ENCODE measurements at regions not wholly inside any gene's neighbourhood (a gene's known extent, or its start where the extent isn't known, plus 50 kb on each side); places are given as distances from the start of the nearest gene placed in this dataset.

DNA sequence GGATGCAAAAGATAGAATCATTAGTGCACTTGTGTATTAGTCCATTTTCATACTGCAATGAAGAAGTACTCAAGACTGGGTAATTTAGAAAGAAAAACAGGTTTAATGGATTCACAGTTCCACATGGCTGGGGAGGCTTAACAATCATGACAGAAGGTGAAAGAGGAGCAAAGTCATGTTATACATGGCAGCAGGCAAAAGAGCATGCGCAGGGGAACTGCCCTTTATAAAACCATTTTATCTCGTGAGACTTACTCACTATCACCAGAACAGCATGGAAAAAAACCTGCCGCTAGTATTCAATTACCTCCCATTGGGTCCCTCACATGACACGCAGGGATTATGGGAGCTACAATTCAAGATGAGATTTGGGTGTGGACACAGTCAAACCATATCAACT is 129.4 kb downstream of the SCG2 start:
- no peak for ATAC-seq (ENCODE audit: low FRiP score in 2 of 2)
- H3K4me1 ChIP-seq: no peaks in the 10 kb centered on the region
- TF ChIP-seq POLR2AphosphoS5 (IDR thresholded peaks at IDR 0.05) (no peak), EP300 (IDR thresholded peaks at IDR 0.05) (no peak), POLR2A (IDR thresholded peaks at IDR 0.05) (no peak)
- TF ChIP-seq, protein P1, sequence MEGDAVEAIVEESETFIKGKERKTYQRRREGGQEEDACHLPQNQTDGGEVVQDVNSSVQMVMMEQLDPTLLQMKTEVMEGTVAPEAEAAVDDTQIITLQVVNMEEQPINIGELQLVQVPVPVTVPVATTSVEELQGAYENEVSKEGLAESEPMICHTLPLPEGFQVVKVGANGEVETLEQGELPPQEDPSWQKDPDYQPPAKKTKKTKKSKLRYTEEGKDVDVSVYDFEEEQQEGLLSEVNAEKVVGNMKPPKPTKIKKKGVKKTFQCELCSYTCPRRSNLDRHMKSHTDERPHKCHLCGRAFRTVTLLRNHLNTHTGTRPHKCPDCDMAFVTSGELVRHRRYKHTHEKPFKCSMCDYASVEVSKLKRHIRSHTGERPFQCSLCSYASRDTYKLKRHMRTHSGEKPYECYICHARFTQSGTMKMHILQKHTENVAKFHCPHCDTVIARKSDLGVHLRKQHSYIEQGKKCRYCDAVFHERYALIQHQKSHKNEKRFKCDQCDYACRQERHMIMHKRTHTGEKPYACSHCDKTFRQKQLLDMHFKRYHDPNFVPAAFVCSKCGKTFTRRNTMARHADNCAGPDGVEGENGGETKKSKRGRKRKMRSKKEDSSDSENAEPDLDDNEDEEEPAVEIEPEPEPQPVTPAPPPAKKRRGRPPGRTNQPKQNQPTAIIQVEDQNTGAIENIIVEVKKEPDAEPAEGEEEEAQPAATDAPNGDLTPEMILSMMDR (IDR thresholded peaks at IDR 0.05): no peak
- H3K9me3 ChIP-seq: no peaks in the 10 kb centered on the region
- no peak overlapping the region for H3K27ac ChIP-seq
- DNase-seq: no peak
- H3K36me3 ChIP-seq: no peaks in the 10 kb centered on the region
- 92% methylated on average over 4 of the region's 4 CpGs for WGBS, 2 donors
- H3K27me3 ChIP-seq: no peaks in the 10 kb centered on the region
- H3K4me3 ChIP-seq: no peak overlapping the region

DNA sequence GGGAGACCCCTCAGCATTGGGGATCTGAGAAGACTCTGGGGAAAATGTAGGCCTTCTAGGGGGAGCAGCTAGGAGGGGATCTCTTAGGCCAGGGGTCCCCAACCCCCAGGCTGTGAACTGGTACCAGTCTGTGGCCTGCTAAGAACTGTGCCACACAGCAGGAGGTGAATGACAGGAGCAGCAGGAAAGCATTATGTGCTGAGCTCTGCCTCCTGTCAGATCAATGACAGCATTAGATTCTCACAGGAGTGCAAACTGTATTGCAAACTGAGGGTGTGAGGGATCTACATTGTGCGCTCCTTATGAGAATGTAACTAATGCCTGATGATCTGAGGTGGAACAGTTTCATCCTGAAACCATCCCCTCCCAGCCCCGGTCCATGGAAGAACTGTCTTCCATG is 127.3 kb downstream of the SCG2 start:
- Histone ChIP-seq H3K36me3 (no peaks in the 10 kb centered on the region), H3K9me3 (no peaks in the 10 kb centered on the region), H3K27ac (no peak overlapping the region), H3K4me1 (no peaks in the 10 kb centered on the region), H3K27me3 (no peaks in the 10 kb centered on the region), H3K4me3 (no peak overlapping the region)
- WGBS, 2 donors: 81 to 87% methylated on average over 2 of the region's 2 CpGs
- TF ChIP-seq POLR2AphosphoS5 (IDR thresholded peaks at IDR 0.05) (no peak), POLR2A (IDR thresholded peaks at IDR 0.05) (no peak), EP300 (IDR thresholded peaks at IDR 0.05) (no peak)
- TF ChIP-seq, protein P1 (IDR thresholded peaks at IDR 0.05): no peak
- DNase-seq: no peak
- ATAC-seq (ENCODE audit: low FRiP score in 2 of 2): no peak

DNA sequence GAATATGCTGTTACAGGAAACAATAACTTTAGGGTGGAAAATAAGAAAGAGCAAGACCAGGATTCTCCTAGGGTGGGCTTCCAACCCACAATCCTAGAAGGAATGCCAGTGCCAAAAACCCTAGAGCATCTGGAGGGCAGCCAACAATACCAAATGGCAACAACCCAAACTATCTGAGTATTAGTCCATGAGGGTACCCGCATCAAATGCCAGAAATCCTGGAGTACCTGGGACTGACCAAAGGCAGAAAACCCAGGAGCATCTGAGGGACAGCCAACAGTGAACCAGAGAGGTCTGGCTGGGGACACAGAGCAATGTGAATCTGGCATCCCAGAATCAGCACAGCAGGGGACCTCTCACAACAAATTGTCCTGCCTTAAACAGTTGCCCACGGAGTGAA is 126.3 kb downstream of the SCG2 start:
- DNase-seq (no peak), ATAC-seq (ENCODE audit: low FRiP score in 2 of 2) (no peak)
- Histone ChIP-seq H3K9me3 (no peaks in the 10 kb centered on the region), H3K4me3 (no peak overlapping the region), H3K27ac (no peak overlapping the region), H3K4me1 (no peaks in the 10 kb centered on the region), H3K36me3 (no peaks in the 10 kb centered on the region), H3K27me3 (no peaks in the 10 kb centered on the region)
- TF ChIP-seq POLR2AphosphoS5 (IDR thresholded peaks at IDR 0.05): no peak
- TF ChIP-seq, protein P1 (IDR thresholded peaks at IDR 0.05): no peak
- no peak for TF ChIP-seq EP300 (IDR thresholded peaks at IDR 0.05)
- no peak for TF ChIP-seq POLR2A (IDR thresholded peaks at IDR 0.05)
- 71 to 73% methylated on average over 2 of the region's 2 CpGs for WGBS, 2 donors

DNA sequence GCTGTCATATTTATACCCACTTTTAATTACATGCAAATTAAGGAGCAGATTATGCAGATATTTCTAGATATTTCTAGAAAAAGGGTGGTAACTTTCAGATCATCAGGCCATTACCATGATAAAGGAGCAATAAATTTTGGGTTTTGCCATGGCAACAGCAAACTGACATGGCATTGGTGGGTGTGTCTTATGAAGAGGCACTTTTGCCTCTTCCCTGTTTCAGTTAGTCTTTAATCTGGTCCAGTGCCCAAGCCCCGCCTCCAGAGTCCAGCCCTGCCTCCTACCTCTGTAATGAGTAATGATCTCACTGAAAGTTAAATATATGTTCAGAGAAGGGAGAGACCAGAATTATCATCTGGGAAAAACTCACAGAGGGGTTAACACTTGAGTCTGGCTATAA is 124.8 kb downstream of the SCG2 start:
- TF ChIP-seq POLR2A (IDR thresholded peaks at IDR 0.05): no peak
- H3K4me3 ChIP-seq: no peak overlapping the region
- ATAC-seq (ENCODE audit: low FRiP score in 2 of 2) (no peak), DNase-seq (no peak)
- no peaks in the 10 kb centered on the region for H3K4me1 ChIP-seq
- H3K9me3 ChIP-seq: no peaks in the 10 kb centered on the region
- 96 to 100% methylated on average over 1 of the region's 1 CpG for WGBS, 2 donors
- H3K36me3 ChIP-seq: no peaks in the 10 kb centered on the region
- no peak overlapping the region for H3K27ac ChIP-seq
- H3K27me3 ChIP-seq: no peaks in the 10 kb centered on the region

DNA sequence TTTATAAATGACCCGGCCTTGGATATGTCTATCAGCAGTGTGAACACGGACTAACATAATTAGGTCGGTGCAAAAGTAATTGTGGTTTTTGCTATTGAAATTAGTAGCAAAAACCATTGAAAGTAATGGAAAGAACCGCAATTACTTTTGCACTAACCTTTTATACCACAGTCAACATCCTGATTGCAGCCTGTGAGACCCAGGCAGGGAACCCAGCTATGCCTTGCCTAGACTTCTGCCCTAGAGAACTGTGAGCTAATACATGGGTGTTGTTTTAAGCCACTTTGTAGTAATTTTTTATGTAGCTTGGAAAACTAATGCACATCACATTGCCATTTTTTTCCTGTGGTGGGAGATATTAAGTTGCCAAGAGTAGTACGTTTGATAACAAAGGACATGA is 120.7 kb downstream of the SCG2 start:
- no peak overlapping the region for H3K27ac ChIP-seq
- H3K9me3 ChIP-seq: no peaks in the 10 kb centered on the region
- TF ChIP-seq EP300 (IDR thresholded peaks at IDR 0.05) (no peak), POLR2A (IDR thresholded peaks at IDR 0.05) (no peak), POLR2AphosphoS5 (IDR thresholded peaks at IDR 0.05) (no peak)
- TF ChIP-seq, protein P1 (IDR thresholded peaks at IDR 0.05): no peak
- no peak overlapping the region for H3K4me3 ChIP-seq
- WGBS, 2 donors: 83 to 90% methylated on average over 5 of the region's 5 CpGs
- DNase-seq: no peak
- no peak for ATAC-seq (ENCODE audit: low FRiP score in 2 of 2)
- no peaks in the 10 kb centered on the region for H3K4me1 ChIP-seq
- H3K36me3 ChIP-seq: no peaks in the 10 kb centered on the region
- H3K27me3 ChIP-seq: no peaks in the 10 kb centered on the region
